NOMO-1 treated with dmso at 0.1 percent for 144 hours (cell line): ENCODE measurements at regions not wholly inside any gene's neighbourhood (a gene's known extent, or its start where the extent isn't known, plus 50 kb on each side); places are given as distances from the start of the nearest gene placed in this dataset.
A peak's percentile ranks its signal among the peaks of the same experiment; 100 is the strongest.

ENCODE experiments used
- DNase-seq: peaks from one replicate; lab custom pipeline; 2025; ENCODE audit not compliant: unreplicated experiment; lab: John Stamatoyannopoulos, UW

DNA sequence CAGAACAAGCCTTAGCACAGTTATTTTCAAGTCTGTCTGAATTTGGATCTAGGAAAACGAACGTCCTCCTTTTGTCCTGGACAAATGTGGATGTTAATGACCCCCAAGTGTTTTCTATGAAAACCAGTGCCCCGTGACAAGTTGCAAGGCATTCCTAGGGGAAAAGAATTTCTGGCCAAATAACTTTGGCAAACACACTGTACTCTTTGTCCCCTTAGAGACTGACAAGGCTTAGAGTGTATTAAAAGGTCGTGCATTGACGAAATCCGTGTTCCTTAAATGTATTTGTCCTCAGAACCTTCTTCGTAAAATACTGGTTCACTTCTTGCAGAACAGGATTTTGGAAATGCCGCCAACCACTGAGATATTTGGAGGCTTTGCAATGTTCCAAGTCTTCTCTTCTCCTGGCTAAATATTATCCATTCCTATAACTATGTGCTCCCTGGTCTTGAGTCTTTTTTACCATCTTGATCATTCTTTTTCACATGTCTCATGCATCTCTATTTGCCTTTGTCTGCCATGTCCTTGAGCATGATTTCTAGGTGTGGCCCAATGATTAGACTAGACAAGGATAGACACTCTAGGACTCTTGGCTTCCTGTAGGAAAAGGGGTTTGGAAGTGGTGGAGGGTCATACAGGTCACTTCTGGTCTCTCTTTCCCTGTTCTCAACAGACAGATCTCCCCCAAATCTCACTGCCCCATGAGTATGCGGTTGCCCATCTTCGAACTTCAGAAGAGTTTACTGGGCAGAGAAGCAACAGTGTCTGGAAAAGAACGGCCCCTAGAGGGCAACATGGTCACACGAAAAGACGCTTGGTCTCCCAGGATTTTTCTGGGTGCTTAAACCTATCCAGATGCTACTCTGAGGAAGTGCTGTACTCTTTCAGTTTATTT, 117.5 kb downstream of the EDEM1 start:
- DNase-seq: peak; percentile 34

DNA sequence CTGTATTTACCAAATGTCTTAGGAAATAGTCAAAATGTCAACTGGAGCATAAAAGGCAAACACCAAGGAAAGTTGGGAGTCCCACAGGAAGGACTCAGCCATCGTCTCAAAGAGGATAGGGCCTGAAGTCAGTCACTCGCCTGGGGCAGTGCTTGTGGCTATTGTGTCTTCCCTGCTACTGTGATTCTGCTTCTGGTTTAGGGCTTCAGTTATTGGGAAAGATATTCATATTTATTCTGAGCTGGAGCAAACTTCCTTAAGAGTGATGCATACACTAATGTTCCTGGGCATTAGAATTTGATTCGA, 118.1 kb downstream of the EDEM1 start:
- no peak for DNase-seq

GRCh38 chr3:5309171-5309570, 121.7 kb downstream of the EDEM1 start:
- no peak for DNase-seq

GRCh38 chr3:5309602-5310001, 122.1 kb downstream of the EDEM1 start:
- no peak for DNase-seq

DNA sequence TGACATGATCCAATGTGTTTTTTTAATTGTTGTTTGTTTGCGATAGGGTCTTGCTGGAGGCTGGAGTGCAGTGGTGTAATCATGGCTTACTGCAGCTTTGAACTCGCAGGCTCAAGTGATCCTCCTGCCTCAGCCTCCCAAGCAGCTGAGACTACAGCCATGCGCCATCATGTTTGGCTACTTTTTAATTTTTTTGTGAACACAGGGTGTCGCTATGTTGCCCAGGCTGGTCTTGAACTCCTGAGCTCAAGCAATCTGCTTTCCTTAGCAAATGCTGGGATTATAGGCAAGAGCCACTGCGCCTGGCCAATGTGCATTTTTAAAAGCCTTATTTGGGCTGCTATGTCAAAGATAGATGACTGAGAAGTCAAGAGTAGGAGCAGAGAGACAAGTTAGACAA, 123.0 kb downstream of the EDEM1 start:
- no peak for DNase-seq

GRCh38 chr3:5312290-5312689, 124.8 kb downstream of the EDEM1 start:
- no peak for DNase-seq

GRCh38 chr3:5314897-5315296, 127.4 kb downstream of the EDEM1 start:
- DNase-seq: no peak

DNA sequence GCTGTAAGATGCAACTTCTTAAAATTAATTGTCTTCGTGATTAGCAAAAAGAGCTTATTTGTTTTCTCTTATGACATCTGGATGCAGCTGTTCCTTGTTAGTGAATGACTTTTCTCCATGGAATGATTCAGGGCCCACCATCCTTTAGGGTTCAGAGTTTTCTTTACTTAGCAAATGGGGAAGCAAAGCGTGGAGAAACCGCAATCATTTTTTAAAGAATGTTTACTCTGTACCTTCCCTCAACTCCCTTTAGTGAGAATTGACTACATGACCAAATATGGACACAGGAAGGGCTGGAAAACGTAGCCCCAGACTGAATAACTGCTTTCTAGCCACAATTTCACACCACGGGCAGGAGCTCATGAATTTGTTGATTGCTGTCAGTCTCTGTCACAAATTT, 130.1 kb downstream of the EDEM1 start:
- DNase-seq: peak; percentile 37

DNA sequence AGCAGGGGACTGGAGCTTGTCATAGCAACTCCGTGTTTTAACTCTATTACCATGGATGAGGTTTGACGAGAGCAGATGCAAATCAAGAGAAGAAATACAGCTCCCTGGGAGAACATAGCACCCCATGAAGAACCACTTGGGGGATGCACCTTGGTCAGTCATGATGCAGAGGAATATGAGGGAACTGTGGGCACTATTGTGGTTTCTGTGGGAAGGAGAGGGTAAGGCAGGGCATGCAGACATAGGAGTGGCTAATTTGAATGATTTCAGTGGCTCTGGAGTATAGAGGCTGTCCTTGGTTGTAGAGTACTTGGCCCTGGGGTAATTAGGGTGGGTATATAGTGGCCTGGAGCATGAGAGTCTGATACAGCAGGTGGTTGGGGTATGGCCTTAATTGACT, 131.9 kb downstream of the EDEM1 start:
- DNase-seq: no peak

DNA sequence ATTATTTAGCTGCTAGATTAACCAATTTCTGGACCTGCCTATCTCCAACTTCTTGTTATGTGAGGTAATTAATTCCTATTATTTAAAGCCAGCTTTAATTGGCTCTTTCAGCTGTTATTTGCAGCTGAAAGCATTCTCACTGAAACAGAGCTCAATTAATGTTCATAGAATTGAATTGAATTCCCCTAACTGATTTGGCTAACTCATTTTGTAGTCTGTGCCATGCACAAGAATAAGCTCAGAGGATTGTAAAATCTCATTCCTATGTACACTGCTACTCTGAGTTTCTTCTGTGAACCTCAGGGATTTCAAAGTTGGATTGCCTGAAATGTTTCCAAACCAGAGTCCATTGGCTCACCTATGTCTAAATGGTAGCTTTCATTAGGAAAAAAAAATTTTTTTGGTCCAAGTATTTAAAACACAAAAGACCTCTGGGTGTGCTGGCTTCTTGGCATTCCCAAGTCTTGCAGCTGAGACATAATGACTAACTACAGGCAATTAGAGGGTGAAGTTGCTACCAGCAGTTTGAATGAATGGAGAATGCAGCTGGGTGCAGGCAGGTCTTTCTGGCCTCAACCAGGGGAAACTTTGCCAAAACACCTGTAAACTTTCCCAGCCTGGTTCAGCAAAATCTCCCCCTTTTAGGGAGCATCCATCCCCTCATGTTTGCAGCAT, 134.3 kb downstream of the EDEM1 start:
- DNase-seq: no peak

- DNase-seq: no peak
Observed at GRCh38 chr3:5324780-5325179, 137.3 kb downstream of the EDEM1 start.

DNA sequence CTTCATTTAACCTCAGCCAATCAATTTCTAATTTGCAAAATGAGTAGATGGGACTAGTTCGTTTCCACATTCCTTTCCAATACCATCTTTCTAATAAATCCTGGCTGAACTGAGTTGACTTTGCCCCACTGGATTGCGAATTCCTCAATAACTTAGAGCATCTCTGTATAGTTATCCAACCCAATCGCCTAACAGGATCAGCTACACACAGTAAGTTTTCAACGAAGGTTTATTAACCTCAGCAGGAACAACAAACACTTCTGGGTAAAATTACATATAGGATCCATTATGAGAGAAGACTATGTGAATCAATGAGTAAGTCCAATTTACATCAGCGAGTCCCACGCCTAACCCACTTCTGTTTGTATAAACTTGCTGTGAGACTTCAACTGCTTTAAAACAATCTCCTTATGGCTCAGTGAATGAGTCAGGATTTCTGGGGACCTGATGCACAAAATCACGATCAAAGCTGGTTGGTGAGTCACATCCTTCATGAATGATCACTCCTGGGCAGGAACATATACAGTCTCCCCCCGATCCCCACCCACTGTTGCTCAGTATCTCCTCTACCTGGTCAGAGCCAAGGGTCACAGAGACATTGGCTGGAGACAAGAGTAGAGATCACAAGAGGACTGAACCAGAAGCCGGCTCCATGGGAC, 142.8 kb downstream of the EDEM1 start:
- no peak for DNase-seq

DNA sequence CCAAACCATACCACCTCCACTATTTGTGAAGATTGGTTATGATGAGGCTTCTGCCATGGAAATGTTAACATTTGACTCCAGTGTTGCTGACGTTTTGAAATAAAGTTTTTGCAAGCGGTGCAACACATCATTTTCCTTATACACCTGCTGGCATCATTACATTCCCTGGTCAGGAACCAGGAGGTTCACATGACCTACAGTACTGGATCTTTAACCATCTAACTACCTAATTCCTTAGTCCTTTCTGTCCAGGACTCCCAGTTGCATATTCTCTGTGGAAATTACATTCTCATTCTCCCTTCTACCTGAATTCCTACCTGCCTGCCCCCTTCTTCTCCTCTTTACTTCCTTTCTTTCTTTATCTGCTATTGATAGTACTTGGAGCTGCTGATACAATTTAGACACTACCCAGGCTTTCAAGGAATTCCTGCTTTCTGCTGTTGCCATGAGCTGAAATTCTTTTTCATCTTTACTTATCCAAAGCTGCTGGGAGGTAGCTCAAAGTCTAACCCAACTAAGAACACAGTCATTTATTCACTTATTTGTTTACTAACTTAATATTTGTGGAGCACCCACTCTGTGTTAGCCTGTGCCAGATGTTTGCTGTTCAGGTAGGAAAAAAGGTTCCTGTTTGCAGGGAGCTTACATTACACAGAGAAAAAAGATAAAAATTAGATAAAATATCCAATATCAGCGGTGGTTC, 144.2 kb downstream of the EDEM1 start:
- DNase-seq: no peak

- peak; percentile 46 for DNase-seq
Observed at GRCh38 chr3:5332270-5332956, 144.9 kb downstream of the EDEM1 start.

DNA sequence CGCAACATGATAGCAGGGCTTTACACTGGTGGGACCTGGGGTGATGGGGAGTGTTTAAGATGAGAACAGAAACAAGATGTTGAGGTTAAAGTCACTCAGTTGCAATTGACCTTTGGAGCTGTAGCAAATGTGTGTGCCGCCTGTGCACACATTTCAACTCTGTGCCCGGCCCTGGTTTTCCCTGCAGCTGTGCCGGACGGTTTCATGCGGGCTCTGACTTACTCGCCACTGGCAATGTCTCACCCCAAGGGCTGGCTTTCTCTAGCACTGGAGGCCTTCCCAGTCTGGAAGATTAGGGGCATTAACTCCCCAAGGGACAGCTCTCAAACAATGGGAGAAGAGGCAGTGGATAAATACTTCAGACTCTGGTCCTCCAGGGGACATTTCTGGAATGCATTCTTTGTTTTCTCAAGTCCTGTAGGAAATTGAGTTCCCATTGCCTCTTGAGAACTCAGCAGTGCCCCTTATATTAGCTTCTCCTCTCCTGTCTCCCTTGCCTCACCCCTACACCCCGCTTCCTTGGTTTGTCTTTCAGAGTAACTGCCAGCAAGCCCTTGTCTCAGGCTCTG, 152.5 kb downstream of the EDEM1 start:
- no peak for DNase-seq

- DNase-seq: no peak
Observed at GRCh38 chr3:5341610-5342009, 154.1 kb downstream of the EDEM1 start.

DNA sequence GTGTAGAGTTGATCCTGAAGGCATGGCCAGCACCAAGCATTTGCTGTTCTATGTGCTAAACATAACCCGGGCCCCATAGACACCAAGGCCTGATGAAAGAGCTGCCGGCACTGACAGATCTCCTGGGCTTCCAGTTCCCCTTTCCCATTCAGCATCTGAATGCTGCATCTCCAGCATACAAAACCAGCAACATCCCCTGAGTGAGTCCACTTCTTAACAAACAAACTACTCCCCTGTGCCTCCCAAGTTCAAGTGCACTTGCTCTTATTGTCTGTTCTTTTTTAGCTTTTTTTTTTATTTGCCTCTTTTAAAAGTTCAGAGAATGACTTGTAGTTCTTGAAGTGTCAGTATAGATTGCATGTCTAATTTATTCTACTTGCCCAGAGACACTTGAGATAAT, 156.0 kb downstream of the EDEM1 start:
- peak; percentile 27 for DNase-seq

- no peak for DNase-seq
Observed at GRCh38 chr3:5344707-5345106, 157.2 kb downstream of the EDEM1 start.

DNA sequence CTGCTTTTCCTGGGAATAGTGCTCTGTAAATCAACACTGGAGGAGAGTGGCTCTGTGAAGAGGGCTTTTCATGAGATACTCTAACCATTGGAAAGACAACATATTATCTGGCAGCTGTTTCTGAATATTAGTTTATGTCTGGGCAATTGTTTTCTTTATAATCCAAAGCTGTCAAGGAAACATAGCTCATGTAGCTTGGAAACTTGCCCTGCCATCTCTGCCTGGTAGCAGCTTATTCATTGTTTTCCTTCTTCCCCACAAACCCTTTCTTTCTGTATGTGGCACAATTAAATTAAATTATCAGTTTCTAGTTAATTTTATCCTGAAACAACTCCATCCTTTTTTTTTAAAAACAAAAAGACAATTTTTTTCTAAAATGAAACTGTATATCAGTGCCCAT, 160.0 kb downstream of the EDEM1 start:
- DNase-seq: no peak

- DNase-seq: no peak
Observed at GRCh38 chr3:5348229-5348902, 160.9 kb downstream of the EDEM1 start.
